Activated naive CD8-positive, alpha-beta T cell treated with anti-CD3 and anti-CD28 coated beads, Interleukin-2, amount 10 ng/mL, durations not matched to agents 7 days and 5 days (primary cell): ENCODE measurements at regions not wholly inside any gene's neighbourhood (a gene's known extent, or its start where the extent isn't known, plus 50 kb on each side); places are given as distances from the start of the nearest gene placed in this dataset.

ENCODE experiments used
- ATAC-seq: fragments of 150-1000 bp; cut with Tn5 transposase; one replicate; pipeline ENCODE4 v1.10.0; 2021; ENCODE audit warnings: low read depth, moderate library complexity
- POLR2A ChIA-PET: fragments of 350-600 bp; sonication (Branson Sonifier 250); formaldehyde crosslinking; loops from one replicate; lab custom pipeline; 2021; ENCODE audit warnings: antibody characterized with exemption; lab: Charles Lee
- DNase-seq: peaks from one replicate; pipeline ENCODE4 v3.0.0; 2021
- H3K27ac Mint-ChIP-seq: one replicate; pipeline ENCODE4 v1.8.0; 2022; ENCODE audit warnings: mild to moderate bottlenecking, mixed read lengths
- H3K27me3 Mint-ChIP-seq: one replicate; pipeline ENCODE4 v1.8.0; 2022; ENCODE audit warnings: mild to moderate bottlenecking, moderate library complexity, mixed read lengths
- H3K36me3 Mint-ChIP-seq: one replicate; pipeline ENCODE4 v1.8.0; 2021; ENCODE audit warnings: mild to moderate bottlenecking, mixed read lengths
- H3K4me1 Mint-ChIP-seq: one replicate; pipeline ENCODE4 v1.8.0; 2021; ENCODE audit warnings: mixed read lengths
- H3K4me3 Mint-ChIP-seq: one replicate; pipeline ENCODE4 v1.8.0; 2022; ENCODE audit warnings: mild to moderate bottlenecking, moderate library complexity, mixed read lengths
- H3K9me3 Mint-ChIP-seq: one replicate; pipeline ENCODE4 v1.8.0; 2021; ENCODE audit warnings: mixed read lengths

- Mint-ChIP-seq H3K36me3 (no peaks in the 10 kb centered on the region), H3K9me3 (peaks cover 2% of the 10 kb centered on the region)
- no peak for DNase-seq
Observed at GRCh38 chr15:46607077-46607476, 972.2 kb downstream of the SQOR start.

GRCh38 chr15:46616033-46616432, 981.2 kb downstream of the SQOR start:
- Mint-ChIP-seq H3K27me3 (no peaks in the 10 kb centered on the region), H3K4me3 (no peak overlapping the region), H3K27ac (no peak overlapping the region), H3K36me3 (no peaks in the 10 kb centered on the region), H3K4me1 (no peaks in the 10 kb centered on the region), H3K9me3 (peaks cover 3% of the 10 kb centered on the region)
- no peak for DNase-seq
- POLR2A ChIA-PET, result no interaction called here
- ATAC-seq, result no peak

More at GRCh38 chr15:46607077-46607476, 972.2 kb downstream of the SQOR start:
- Mint-ChIP-seq H3K27me3 (no peaks in the 10 kb centered on the region), H3K4me1 (no peaks in the 10 kb centered on the region), H3K4me3 (no peak overlapping the region), H3K27ac (no peak overlapping the region)
- no peak for ATAC-seq
- POLR2A ChIA-PET, result no interaction called here

- H3K4me3 Mint-ChIP-seq, result no peak overlapping the region
- H3K36me3 Mint-ChIP-seq, result no peaks in the 10 kb centered on the region
- POLR2A ChIA-PET, result no interaction called here
- ATAC-seq, result no peak
- no peaks in the 10 kb centered on the region for H3K27me3 Mint-ChIP-seq
- H3K9me3 Mint-ChIP-seq, result peaks cover 3% of the 10 kb centered on the region
- no peak overlapping the region for H3K27ac Mint-ChIP-seq
- DNase-seq, result no peak
- no peaks in the 10 kb centered on the region for H3K4me1 Mint-ChIP-seq
Observed at GRCh38 chr15:46617507-46617906, 982.7 kb downstream of the SQOR start.

- Mint-ChIP-seq H3K36me3 (no peaks in the 10 kb centered on the region), H3K27me3 (no peaks in the 10 kb centered on the region), H3K4me1 (no peaks in the 10 kb centered on the region), H3K27ac (no peak overlapping the region), H3K9me3 (peaks cover 3% of the 10 kb centered on the region), H3K4me3 (no peak overlapping the region)
- DNase-seq (no peak), ATAC-seq (no peak)
- POLR2A ChIA-PET, result no interaction called here
Observed at GRCh38 chr15:46618984-46619383, 984.2 kb downstream of the SQOR start.

GRCh38 chr15:46620392-46621013, 985.7 kb downstream of the SQOR start:
- H3K9me3 Mint-ChIP-seq, result peaks cover 5% of the 10 kb centered on the region
- no peaks in the 10 kb centered on the region for H3K4me1 Mint-ChIP-seq
- DNase-seq (no peak), ATAC-seq (no peak)
- no peaks in the 10 kb centered on the region for H3K27me3 Mint-ChIP-seq
- no peak overlapping the region for H3K27ac Mint-ChIP-seq
- no peak overlapping the region for H3K4me3 Mint-ChIP-seq
- no peaks in the 10 kb centered on the region for H3K36me3 Mint-ChIP-seq
- POLR2A ChIA-PET, result no interaction called here

- DNase-seq (no peak), ATAC-seq (no peak)
- Mint-ChIP-seq H3K4me3 (no peak overlapping the region), H3K27me3 (no peaks in the 10 kb centered on the region), H3K9me3 (peaks cover 11% of the 10 kb centered on the region), H3K4me1 (no peaks in the 10 kb centered on the region), H3K27ac (no peak overlapping the region), H3K36me3 (no peaks in the 10 kb centered on the region)
- POLR2A ChIA-PET, result no interaction called here
Observed at GRCh38 chr15:46622851-46623250, 988.0 kb downstream of the SQOR start.

- DNase-seq (no peak), ATAC-seq (no peak)
- H3K27me3 Mint-ChIP-seq, result no peaks in the 10 kb centered on the region
- no peaks in the 10 kb centered on the region for H3K9me3 Mint-ChIP-seq
- H3K36me3 Mint-ChIP-seq, result no peaks in the 10 kb centered on the region
- H3K4me3 Mint-ChIP-seq, result no peak overlapping the region
- no peak overlapping the region for H3K27ac Mint-ChIP-seq
- H3K4me1 Mint-ChIP-seq, result no peaks in the 10 kb centered on the region
- POLR2A ChIA-PET, result interaction anchor here (0.5 kb wide), 1 partner anchor 51 kb away, joined by 5 read pairs; no protein-coding TSS in a partner anchor
Observed at GRCh38 chr15:46636206-46636605, 1001.4 kb downstream of the SQOR start.

GRCh38 chr15:46644501-46645481, 1010.0 kb downstream of the SQOR start:
- Mint-ChIP-seq H3K36me3 (no peaks in the 10 kb centered on the region), H3K4me1 (no peaks in the 10 kb centered on the region), H3K9me3 (peaks cover 5% of the 10 kb centered on the region), H3K4me3 (no peak overlapping the region), H3K27ac (no peak overlapping the region), H3K27me3 (no peaks in the 10 kb centered on the region)
- DNase-seq (no peak), ATAC-seq (no peak)
- POLR2A ChIA-PET, result no interaction called here

- POLR2A ChIA-PET, result no interaction called here
- no peaks in the 10 kb centered on the region for H3K36me3 Mint-ChIP-seq
- no peaks in the 10 kb centered on the region for H3K27me3 Mint-ChIP-seq
- no peak for ATAC-seq
- H3K4me3 Mint-ChIP-seq, result no peak overlapping the region
- no peaks in the 10 kb centered on the region for H3K4me1 Mint-ChIP-seq
- peaks cover 5% of the 10 kb centered on the region for H3K9me3 Mint-ChIP-seq
- H3K27ac Mint-ChIP-seq, result no peak overlapping the region
- DNase-seq, result no peak
Observed at GRCh38 chr15:46646490-46646889, 1011.7 kb downstream of the SQOR start.

- POLR2A ChIA-PET, result no interaction called here
- H3K4me3 Mint-ChIP-seq, result no peak overlapping the region
- H3K27ac Mint-ChIP-seq, result no peak overlapping the region
- DNase-seq, result no peak
- H3K27me3 Mint-ChIP-seq, result no peaks in the 10 kb centered on the region
- no peaks in the 10 kb centered on the region for H3K4me1 Mint-ChIP-seq
- ATAC-seq, result no peak
- H3K36me3 Mint-ChIP-seq, result no peaks in the 10 kb centered on the region
- peaks cover 5% of the 10 kb centered on the region for H3K9me3 Mint-ChIP-seq
Observed at GRCh38 chr15:46647046-46647445, 1012.2 kb downstream of the SQOR start.

GRCh38 chr15:46652266-46652665, 1017.4 kb downstream of the SQOR start:
- Mint-ChIP-seq H3K9me3 (no peaks in the 10 kb centered on the region), H3K36me3 (no peaks in the 10 kb centered on the region), H3K4me3 (no peak overlapping the region), H3K4me1 (no peaks in the 10 kb centered on the region), H3K27me3 (no peaks in the 10 kb centered on the region), H3K27ac (no peak overlapping the region)
- no peak for DNase-seq
- no peak for ATAC-seq
- POLR2A ChIA-PET, result no interaction called here

- Mint-ChIP-seq H3K4me3 (no peak overlapping the region), H3K4me1 (no peaks in the 10 kb centered on the region), H3K9me3 (no peaks in the 10 kb centered on the region), H3K36me3 (no peaks in the 10 kb centered on the region), H3K27me3 (no peaks in the 10 kb centered on the region), H3K27ac (no peak overlapping the region)
- ATAC-seq (no peak), DNase-seq (no peak)
- POLR2A ChIA-PET, result no interaction called here
Observed at GRCh38 chr15:46654993-46655392, 1020.2 kb downstream of the SQOR start.

GRCh38 chr15:46660096-46660842, 1025.4 kb downstream of the SQOR start:
- POLR2A ChIA-PET, result no interaction called here
- H3K9me3 Mint-ChIP-seq, result peaks cover 1% of the 10 kb centered on the region
- H3K4me3 Mint-ChIP-seq, result no peak overlapping the region
- no peaks in the 10 kb centered on the region for H3K27me3 Mint-ChIP-seq
- H3K27ac Mint-ChIP-seq, result no peak overlapping the region
- H3K4me1 Mint-ChIP-seq, result no peaks in the 10 kb centered on the region
- H3K36me3 Mint-ChIP-seq, result no peaks in the 10 kb centered on the region
- DNase-seq (no peak), ATAC-seq (no peak)
